SK-N-SH (cell line): ENCODE measurements at regions not wholly inside any gene's neighbourhood (a gene's known extent, or its start where the extent isn't known, plus 50 kb on each side); places are given as distances from the start of the nearest gene placed in this dataset.
A peak's percentile ranks its signal among the peaks of the same experiment; 100 is the strongest.

Source experiments
- EP300 ChIP-seq, 2 experiments: IDR thresholded peaks; 2 replicates each; pipeline versions ENCODE4 v1.4.0 to v1.6.1; 2012; ENCODE audit warnings: borderline replicate concordance in 1 of 2, low read depth in 1 of 2, low read length in 1 of 2
- EZH2phosphoT487 ChIP-seq: fragments of 200-600 bp; sonication (generic); IDR thresholded peaks from 2 replicates; pipeline ENCODE4 v1.6.1; 2017; ENCODE audit warnings: low read depth, mixed run types, mild to moderate bottlenecking, antibody characterized with exemption, moderate library complexity, borderline replicate concordance
- FOSL2 ChIP-seq: IDR thresholded peaks from 2 replicates; pipeline ENCODE4 v1.4.0; 2012; ENCODE audit warnings: low read depth, mild to moderate bottlenecking, moderate library complexity, borderline replicate concordance
- FOXM1 ChIP-seq: IDR thresholded peaks from 2 replicates; pipeline ENCODE4 v1.4.0; 2012; ENCODE audit warnings: low read depth, mild to moderate bottlenecking
- GATA2 ChIP-seq: sonication (generic); formaldehyde crosslinking; IDR thresholded peaks from 2 replicates; pipeline ENCODE4 v1.5.0; 2020; ENCODE audit warnings: mild to moderate bottlenecking, missing genetic modification reagents
- JUND ChIP-seq: IDR thresholded peaks from 2 replicates; pipeline ENCODE4 v1.4.0; 2012
- POLR2AphosphoS5 ChIP-seq: IDR thresholded peaks from 2 replicates; pipeline ENCODE4 v1.6.1; 2012; ENCODE audit warnings: low read depth, low read length
- RAD21 ChIP-seq: IDR thresholded peaks from 2 replicates; pipeline ENCODE4 v1.6.1; 2012; ENCODE audit warnings: mild to moderate bottlenecking, low read length
- RFX5 ChIP-seq: IDR thresholded peaks from 2 replicates; pipeline ENCODE4 v1.6.1; 2012; ENCODE audit warnings: mild to moderate bottlenecking, improper control_type of control experiment, low read length
- SMC3 ChIP-seq: IDR thresholded peaks from 2 replicates; pipeline ENCODE4 v1.6.1; 2012; ENCODE audit warnings: low read depth, low read length, improper control_type of control experiment
- TF ChIP-seq, protein P1 (sequence below): fragments of 200-600 bp; sonication (generic); IDR thresholded peaks from 2 replicates; pipeline ENCODE4 v1.6.1; 2017; ENCODE audit warnings: antibody characterized with exemption, mild to moderate bottlenecking, moderate library complexity
- TF ChIP-seq, protein P2 (sequence below): fragments of 150-350 bp; IDR thresholded peaks from 2 replicates; pipeline ENCODE4 v1.6.1; 2017; ENCODE audit warnings: antibody characterized with exemption, low read length, low read depth, borderline replicate concordance
- TF ChIP-seq, protein P3 (sequence below): IDR thresholded peaks from 2 replicates; pipeline ENCODE4 v1.4.0; 2012; ENCODE audit warnings: low read depth

DNA sequence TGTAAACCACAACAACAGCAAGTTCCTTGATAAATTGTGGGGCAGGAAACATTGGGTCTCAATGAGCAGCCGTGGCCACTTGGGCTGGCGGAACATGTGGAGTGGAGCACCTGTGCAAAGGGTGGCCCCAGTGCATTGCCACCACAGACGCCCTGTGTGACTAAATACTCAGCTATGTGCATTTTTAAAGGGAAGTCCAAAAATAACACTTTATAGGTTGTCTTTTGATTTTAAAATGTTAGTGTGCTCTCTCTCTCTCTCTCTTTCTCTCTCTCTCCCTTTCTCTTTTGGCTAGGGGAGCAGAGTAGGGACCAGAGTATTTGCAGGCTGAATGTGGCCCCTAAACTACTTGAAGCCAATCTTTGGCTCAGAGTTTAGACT is 236.3 kb downstream of the BCAS1 start:
- TF ChIP-seq, protein P1, sequence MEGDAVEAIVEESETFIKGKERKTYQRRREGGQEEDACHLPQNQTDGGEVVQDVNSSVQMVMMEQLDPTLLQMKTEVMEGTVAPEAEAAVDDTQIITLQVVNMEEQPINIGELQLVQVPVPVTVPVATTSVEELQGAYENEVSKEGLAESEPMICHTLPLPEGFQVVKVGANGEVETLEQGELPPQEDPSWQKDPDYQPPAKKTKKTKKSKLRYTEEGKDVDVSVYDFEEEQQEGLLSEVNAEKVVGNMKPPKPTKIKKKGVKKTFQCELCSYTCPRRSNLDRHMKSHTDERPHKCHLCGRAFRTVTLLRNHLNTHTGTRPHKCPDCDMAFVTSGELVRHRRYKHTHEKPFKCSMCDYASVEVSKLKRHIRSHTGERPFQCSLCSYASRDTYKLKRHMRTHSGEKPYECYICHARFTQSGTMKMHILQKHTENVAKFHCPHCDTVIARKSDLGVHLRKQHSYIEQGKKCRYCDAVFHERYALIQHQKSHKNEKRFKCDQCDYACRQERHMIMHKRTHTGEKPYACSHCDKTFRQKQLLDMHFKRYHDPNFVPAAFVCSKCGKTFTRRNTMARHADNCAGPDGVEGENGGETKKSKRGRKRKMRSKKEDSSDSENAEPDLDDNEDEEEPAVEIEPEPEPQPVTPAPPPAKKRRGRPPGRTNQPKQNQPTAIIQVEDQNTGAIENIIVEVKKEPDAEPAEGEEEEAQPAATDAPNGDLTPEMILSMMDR = no peak
- no peak for TF ChIP-seq EP300 (IDR thresholded peaks at IDR 0.05; ENCODE audit: borderline replicate concordance in 1 of 2, low read depth in 1 of 2, low read length in 1 of 2)
- TF ChIP-seq, protein P2, sequence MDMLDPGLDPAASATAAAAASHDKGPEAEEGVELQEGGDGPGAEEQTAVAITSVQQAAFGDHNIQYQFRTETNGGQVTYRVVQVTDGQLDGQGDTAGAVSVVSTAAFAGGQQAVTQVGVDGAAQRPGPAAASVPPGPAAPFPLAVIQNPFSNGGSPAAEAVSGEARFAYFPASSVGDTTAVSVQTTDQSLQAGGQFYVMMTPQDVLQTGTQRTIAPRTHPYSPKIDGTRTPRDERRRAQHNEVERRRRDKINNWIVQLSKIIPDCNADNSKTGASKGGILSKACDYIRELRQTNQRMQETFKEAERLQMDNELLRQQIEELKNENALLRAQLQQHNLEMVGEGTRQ = no peak
- TF ChIP-seq, protein P3, sequence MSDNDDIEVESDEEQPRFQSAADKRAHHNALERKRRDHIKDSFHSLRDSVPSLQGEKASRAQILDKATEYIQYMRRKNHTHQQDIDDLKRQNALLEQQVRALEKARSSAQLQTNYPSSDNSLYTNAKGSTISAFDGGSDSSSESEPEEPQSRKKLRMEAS = no peak
- no peak for TF ChIP-seq RFX5
- TF ChIP-seq FOXM1 = no peak
- TF ChIP-seq FOSL2 = peak; percentile 15; the same call in 1 of the 2 replicates
- no peak for TF ChIP-seq GATA2 (CRISPR knock-in tag)
- TF ChIP-seq EZH2phosphoT487 = no peak
- no peak for TF ChIP-seq SMC3
- TF ChIP-seq RAD21 = no peak
- TF ChIP-seq POLR2AphosphoS5 = no peak
- no peak for TF ChIP-seq JUND
